ENCODE measurements at regions not wholly inside any gene's neighbourhood (a gene's known extent, or its start where the extent isn't known, plus 50 kb on each side); places are given as distances from the start of the nearest gene placed in this dataset.

DNA sequence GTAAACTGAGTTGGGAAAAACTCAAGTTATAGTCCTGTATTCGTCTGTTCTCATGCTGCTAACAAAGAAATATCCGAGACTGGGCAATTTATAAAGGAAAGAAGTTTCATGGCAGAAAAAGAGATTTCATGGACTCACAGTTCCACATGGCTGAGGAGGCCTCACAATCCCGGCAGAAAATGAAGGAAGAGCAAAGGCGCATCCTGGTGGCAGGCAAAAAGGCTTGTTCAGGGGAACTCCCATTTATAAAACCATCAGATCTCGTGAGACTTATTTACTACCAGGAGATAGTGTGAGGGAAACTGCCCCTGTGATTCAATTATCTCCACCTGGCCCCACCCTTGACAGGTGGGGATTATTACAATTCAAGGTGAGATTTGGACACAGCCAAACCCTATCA is 292.6 kb upstream of the SYT1 start:
- TF ChIP-seq CTCF (IDR thresholded peaks at IDR 0.05) = no peak; the same call in 1 of the 2 replicates

- no peak for TF ChIP-seq CTCF (IDR thresholded peaks at IDR 0.05)
Measured at GRCh38 chr12:78579846-78580245, 284.7 kb upstream of the SYT1 start.

DNA sequence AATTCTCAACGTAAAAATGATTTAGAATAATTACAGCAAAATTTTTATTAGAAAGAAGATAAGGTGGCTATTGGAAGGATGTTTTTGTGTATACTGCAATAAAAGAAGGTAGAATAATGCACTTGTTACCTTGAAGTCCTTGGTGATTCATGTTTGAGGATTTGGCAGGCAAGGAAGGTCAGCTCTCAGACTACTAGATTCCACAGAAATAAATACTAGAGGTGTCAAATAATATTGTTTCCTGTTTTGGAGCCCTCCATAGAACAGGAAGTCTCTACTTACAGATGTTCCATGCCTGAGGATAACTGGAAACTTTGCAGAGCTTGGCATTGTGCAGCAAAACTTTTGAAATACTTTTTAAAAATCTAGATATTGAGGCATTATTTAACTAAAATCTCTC is 284.3 kb upstream of the SYT1 start:
- TF ChIP-seq CTCF (IDR thresholded peaks at IDR 0.05) = no peak

GRCh38 chr12:78584695-78585094 is 279.9 kb upstream of the SYT1 start:
- TF ChIP-seq CTCF (IDR thresholded peaks at IDR 0.05) = peak; percentile 52; the same call in 1 of the 2 replicates

DNA sequence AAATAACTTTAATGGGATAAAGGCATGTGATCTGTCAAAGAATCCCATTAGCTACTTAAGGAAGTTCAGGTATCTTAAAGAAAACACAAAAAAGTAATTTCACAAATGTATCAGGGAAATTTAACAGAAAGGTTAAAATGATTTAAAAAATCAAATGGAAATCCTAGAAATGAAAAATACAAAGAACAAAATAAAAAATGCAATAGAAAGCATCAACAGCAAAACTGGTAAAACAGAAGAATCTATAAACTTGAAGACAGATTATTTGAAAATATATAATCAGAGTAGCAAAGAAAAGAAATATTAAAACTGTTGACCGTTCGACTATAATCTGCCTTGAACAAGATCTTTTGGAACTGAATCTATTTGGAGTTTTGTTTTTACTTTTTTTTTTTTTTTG is 279.4 kb upstream of the SYT1 start:
- no peak for TF ChIP-seq CTCF (IDR thresholded peaks at IDR 0.05)

DNA sequence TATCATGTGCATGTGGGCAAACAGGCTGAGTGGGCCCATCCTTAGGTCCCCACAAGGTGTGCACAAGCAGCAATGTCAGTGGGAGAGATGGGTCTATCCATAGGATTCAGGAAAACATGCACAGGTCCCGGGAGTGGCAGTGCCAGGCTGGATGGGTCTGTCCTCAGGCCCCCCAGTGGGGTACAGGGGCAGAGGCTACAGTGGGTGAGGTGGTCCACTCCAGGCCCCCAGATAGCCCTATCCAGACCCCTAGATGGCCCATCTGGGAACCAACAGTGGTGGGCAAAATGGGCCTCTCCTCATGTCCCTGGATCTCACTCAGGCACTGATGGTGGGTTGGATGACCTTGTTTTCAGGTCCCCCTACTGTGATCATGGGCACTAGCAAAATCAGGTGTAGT is 277.8 kb upstream of the SYT1 start:
- no peak for TF ChIP-seq CTCF (IDR thresholded peaks at IDR 0.05)

DNA sequence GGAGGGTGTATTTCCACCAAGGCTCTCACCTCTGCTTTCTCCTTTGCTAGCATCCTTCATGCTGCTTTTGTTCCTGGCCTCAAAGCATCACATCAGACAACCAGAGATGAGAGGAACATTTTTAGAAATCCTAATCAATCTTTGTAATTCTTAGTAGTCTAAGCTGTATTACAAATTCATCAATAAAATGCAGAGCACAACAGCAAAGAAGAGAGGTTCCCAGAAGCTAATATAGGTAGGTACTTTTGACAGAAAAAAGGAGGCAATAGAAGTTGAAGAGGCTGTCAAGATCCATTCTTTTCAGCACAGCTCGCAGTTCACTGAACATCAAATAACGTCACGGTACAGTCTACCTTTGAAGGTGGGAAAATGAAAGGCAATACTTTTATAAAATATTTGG is 265.2 kb upstream of the SYT1 start:
- no peak for TF ChIP-seq CTCF (IDR thresholded peaks at IDR 0.05)

GRCh38 chr12:78600541-78600940 is 264.0 kb upstream of the SYT1 start:
- TF ChIP-seq CTCF (IDR thresholded peaks at IDR 0.05) = no peak

All from LNCAP (cell line).